H9 (cell line): ENCODE measurements at regions not wholly inside any gene's neighbourhood (a gene's known extent, or its start where the extent isn't known, plus 50 kb on each side); places are given as distances from the start of the nearest gene placed in this dataset.

Experiments
- DNase-seq: peaks from one replicate; pipeline ENCODE4 v3.0.0-alpha.2; 2017
- H2AFZ ChIP-seq: one replicate; pipeline ENCODE4 v1.6.1; 2013; ENCODE audit warnings: mild to moderate bottlenecking, low read length, control low read depth, moderate library complexity
- H2AK5ac ChIP-seq: 2 replicates; pipeline ENCODE4 v1.6.1; 2013; ENCODE audit warnings: low read length, control low read depth, mixed read lengths; ENCODE audit not compliant: insufficient read length
- H2BK120ac ChIP-seq: one replicate; pipeline ENCODE4 v1.6.1; 2013; ENCODE audit warnings: low read depth, mild to moderate bottlenecking, low read length, control low read depth, inconsistent platforms; ENCODE audit not compliant: poor library complexity, severe bottlenecking
- H2BK12ac ChIP-seq: 2 replicates; pipeline ENCODE4 v1.6.1; 2013; ENCODE audit warnings: low read length, control low read depth, mixed read lengths, low read depth; ENCODE audit not compliant: insufficient read length
- H2BK15ac ChIP-seq: 2 replicates; pipeline ENCODE4 v1.6.1; 2013; ENCODE audit warnings: low read depth, low read length, control low read depth
- H2BK20ac ChIP-seq: one replicate; pipeline ENCODE4 v1.6.1; 2013; ENCODE audit warnings: low read depth, mild to moderate bottlenecking, low read length, control low read depth, inconsistent platforms; ENCODE audit not compliant: poor library complexity, severe bottlenecking
- H2BK5ac ChIP-seq: 2 replicates; pipeline ENCODE4 v1.6.1; 2013; ENCODE audit warnings: low read length, control low read depth, mixed read lengths; ENCODE audit not compliant: insufficient read length
- H3K14ac ChIP-seq: 2 replicates; pipeline ENCODE4 v1.6.1; 2013; ENCODE audit warnings: low read length, control low read depth; ENCODE audit not compliant: insufficient read depth
- H3K18ac ChIP-seq: 2 replicates; pipeline ENCODE4 v1.6.1; 2013; ENCODE audit warnings: low read depth, mild to moderate bottlenecking, mixed read lengths, low read length, control low read depth; ENCODE audit not compliant: insufficient read length
- H3K23ac ChIP-seq: 2 replicates; pipeline ENCODE4 v1.6.1; 2013; ENCODE audit warnings: low read length, control low read depth, mixed read lengths, low read depth; ENCODE audit not compliant: insufficient read length
- H3K23me2 ChIP-seq: 2 replicates; pipeline ENCODE4 v1.6.1; 2013; ENCODE audit warnings: low read depth, mild to moderate bottlenecking, mixed read lengths, low read length, control low read depth; ENCODE audit not compliant: insufficient read length, poor library complexity, severe bottlenecking
- H3K27ac ChIP-seq: 2 replicates; pipeline ENCODE4 v1.5.1; 2013; ENCODE audit warnings: low read length, control low read depth, mixed read lengths, low read depth; ENCODE audit not compliant: insufficient read length
- H3K27me3 ChIP-seq: 2 replicates; pipeline ENCODE4 v1.6.1; 2013; ENCODE audit warnings: low read length, control low read depth, inconsistent platforms; ENCODE audit not compliant: insufficient read depth
- H3K4ac ChIP-seq: 2 replicates; pipeline ENCODE4 v1.6.1; 2013; ENCODE audit warnings: low read depth, mild to moderate bottlenecking, control low read depth, inconsistent platforms, low read length, moderate library complexity
- H3K4me1 ChIP-seq: 2 replicates; pipeline ENCODE4 v1.6.1; 2013; ENCODE audit warnings: low read length, control low read depth, inconsistent platforms; ENCODE audit not compliant: insufficient read depth
- H3K4me2 ChIP-seq: 2 replicates; pipeline ENCODE4 v1.6.1; 2013; ENCODE audit warnings: low read length, control low read depth, mixed read lengths; ENCODE audit not compliant: insufficient read length, insufficient read depth
- H3K56ac ChIP-seq: 2 replicates; pipeline ENCODE4 v1.6.1; 2013; ENCODE audit warnings: low read depth, mild to moderate bottlenecking, mixed read lengths, low read length, control low read depth; ENCODE audit not compliant: insufficient read length
- H3K79me1 ChIP-seq: 2 replicates; pipeline ENCODE4 v1.6.1; 2013; ENCODE audit warnings: low read depth, mild to moderate bottlenecking, moderate library complexity, low read length, control low read depth, inconsistent platforms; ENCODE audit not compliant: insufficient read depth, poor library complexity, severe bottlenecking
- H3K79me2 ChIP-seq: 2 replicates; pipeline ENCODE4 v1.6.1; 2013; ENCODE audit warnings: low read length, control low read depth, inconsistent platforms; ENCODE audit not compliant: insufficient read depth
- H3K9ac ChIP-seq: 2 replicates; pipeline ENCODE4 v1.6.1; 2013; ENCODE audit warnings: low read length, control low read depth, mixed read lengths; ENCODE audit not compliant: insufficient read length; ENCODE audit errors: extremely low read depth
- H3K9me3 ChIP-seq: one replicate; pipeline ENCODE4 v1.6.1; 2013; ENCODE audit warnings: low read depth, low read length, inconsistent platforms; ENCODE audit not compliant: control insufficient read depth
- H3T11ph ChIP-seq: one replicate; pipeline ENCODE4 v1.6.1; 2013; ENCODE audit warnings: mild to moderate bottlenecking, low read length, control low read depth, inconsistent platforms
- H4K20me1 ChIP-seq: one replicate; pipeline ENCODE4 v1.6.1; 2013; ENCODE audit not compliant: control insufficient read depth, insufficient read length, insufficient read depth
- H4K5ac ChIP-seq: 2 replicates; pipeline ENCODE4 v1.6.1; 2013; ENCODE audit warnings: low read depth, mild to moderate bottlenecking, mixed read lengths, low read length, control low read depth; ENCODE audit not compliant: insufficient read length
- H4K8ac ChIP-seq: replicated peaks from 2 replicates; pipeline ENCODE4 v1.6.1; 2013; ENCODE audit warnings: low read length, control low read depth, mixed read lengths, low read depth; ENCODE audit not compliant: insufficient read length
- H4K91ac ChIP-seq: 2 replicates; pipeline ENCODE4 v1.6.1; 2013; ENCODE audit warnings: low read depth, mild to moderate bottlenecking, moderate library complexity, mixed read lengths, low read length, control low read depth; ENCODE audit not compliant: insufficient read length
- H3K27ac Mint-ChIP-seq, 3 experiments: 2 replicates in 2 of 3; 3 replicates in 1 of 3; pipeline ENCODE4 v1.8.0; 2020 to 2021; ENCODE audit warnings: mixed read lengths in 3 of 3, mild to moderate bottlenecking in 1 of 3, moderate library complexity in 1 of 3
- H3K27me3 Mint-ChIP-seq: 2 replicates; pipeline ENCODE4 v1.8.0; 2021; ENCODE audit warnings: low read depth, mild to moderate bottlenecking, moderate library complexity, mixed read lengths
- H3K36me3 Mint-ChIP-seq, 3 experiments: 2 replicates in 2 of 3; 3 replicates in 1 of 3; pipeline ENCODE4 v1.8.0; 2020 to 2021; ENCODE audit warnings: low read depth in 3 of 3, mixed read lengths in 3 of 3; ENCODE audit not compliant: insufficient read depth in 1 of 3
- H3K4me1 Mint-ChIP-seq, 2 experiments: 2 replicates each; pipeline ENCODE4 v1.8.0; 2020; ENCODE audit warnings: mixed read lengths in 2 of 2
- H3K4me3 Mint-ChIP-seq, 2 experiments: 2 replicates in 1 of 2; 3 replicates in 1 of 2; pipeline ENCODE4 v1.8.0; 2020 to 2021; ENCODE audit warnings: mild to moderate bottlenecking in 2 of 2, mixed read lengths in 2 of 2, moderate library complexity in 1 of 2
- H3K9me3 Mint-ChIP-seq, 2 experiments: 2 replicates in 1 of 2; 3 replicates in 1 of 2; pipeline ENCODE4 v1.8.0; 2020; ENCODE audit warnings: mild to moderate bottlenecking in 2 of 2, mixed read lengths in 2 of 2, moderate library complexity in 1 of 2
- WGBS: extraction: QIAGEN DNeasy Blood & Tissue Kit; methylation state at CpG from one replicate; pipeline ENCODE4 v1.1.7; 2013; ENCODE audit warnings: missing lambda C conversion rate, low lambda C conversion rate, mixed read lengths; ENCODE audit not compliant: insufficient read length; ENCODE audit errors: extremely low coverage; 5-methylcytosine and 5-hydroxymethylcytosine counted together
- TF ChIP-seq, protein P1 (sequence below): fragments of 200-600 bp; sonication (generic); conservative IDR thresholded peaks from 3 replicates; pipeline ENCODE4 v1.8.0; 2021; ENCODE audit warnings: antibody characterized with exemption, mild to moderate bottlenecking

DNA sequence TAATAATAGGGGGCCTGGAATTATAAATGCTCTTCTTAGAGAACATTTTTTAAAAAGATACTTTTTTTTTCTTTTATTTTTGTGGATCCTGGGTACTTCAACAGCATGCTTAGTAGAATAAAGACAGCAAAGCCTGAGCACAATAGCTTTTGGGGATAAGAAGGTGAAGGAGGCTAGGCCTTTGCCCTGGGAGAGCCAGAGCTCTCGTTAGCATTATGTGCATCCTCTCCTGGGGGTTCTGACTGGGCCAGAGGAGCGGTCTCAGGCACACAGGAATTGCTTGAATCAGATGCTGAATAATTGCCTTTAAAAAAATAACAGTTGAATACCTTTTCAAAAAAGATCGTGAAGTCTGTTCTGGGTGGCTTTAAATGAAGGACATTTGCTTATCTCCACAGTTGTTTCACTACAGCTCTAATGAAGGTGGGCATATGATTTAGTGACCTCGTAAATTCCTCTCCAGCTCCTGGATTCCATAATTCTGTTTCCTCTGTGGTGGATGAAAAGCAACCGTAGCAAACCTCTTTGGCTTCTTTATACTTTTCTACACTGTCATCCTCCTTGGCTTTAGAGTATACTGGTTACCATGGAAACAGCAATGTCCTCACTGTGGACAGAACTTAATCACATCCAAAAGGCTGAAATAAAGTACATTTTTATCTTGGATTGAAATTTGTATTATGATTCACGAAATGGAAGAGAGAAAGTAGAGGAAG, 133.8 kb downstream of the MAIP1 start:
- Histone ChIP-seq H2AK5ac (no peak overlapping the region), H3K4me1 (peaks cover 11% of the 10 kb centered on the region; the same call in 1 of the 2 replicates), H3K9ac (no peak overlapping the region), H4K5ac (no peak overlapping the region), H3K4me2 (no peak overlapping the region), H4K20me1 (no peaks in the 10 kb centered on the region), H3K79me2 (no peaks in the 10 kb centered on the region), H3K23me2 (no peaks in the 10 kb centered on the region), H3K27ac (no peak overlapping the region), H2BK15ac (no peak overlapping the region), H3K56ac (no peak overlapping the region), H3K27me3 (no peaks in the 10 kb centered on the region), H3K14ac (no peak overlapping the region), H3K23ac (no peak overlapping the region), H2BK12ac (no peak overlapping the region), H3K4ac (no peak overlapping the region), H4K91ac (no peak overlapping the region), H2BK20ac (no peak overlapping the region), H3T11ph (no peak overlapping the region), H2BK5ac (no peak overlapping the region), H3K79me1 (no peaks in the 10 kb centered on the region), H2AFZ (no peak overlapping the region), H3K9me3 (no peaks in the 10 kb centered on the region), H4K8ac (no peak overlapping the region), H3K18ac (no peak overlapping the region), H2BK120ac (no peak overlapping the region)
- peaks cover 37 to 39% of the 10 kb centered on the region in 2 experiments for H3K4me1 Mint-ChIP-seq
- no peaks in the 10 kb centered on the region; a peak in 1 of 7 replicates for H3K36me3 Mint-ChIP-seq
- peaks cover 2% of the 10 kb centered on the region; the same call in 1 of the 2 replicates for H3K27me3 Mint-ChIP-seq
- no CpG with 5 or more reads among the region's 6 CpGs for WGBS
- H3K4me3 Mint-ChIP-seq, result no peak overlapping the region; a peak in 1 of 5 replicates
- peak overlapping the region in 2 of 3 experiments; percentile 2 to 68; a peak in 1 of 7 replicates for H3K27ac Mint-ChIP-seq
- TF ChIP-seq, protein P1, sequence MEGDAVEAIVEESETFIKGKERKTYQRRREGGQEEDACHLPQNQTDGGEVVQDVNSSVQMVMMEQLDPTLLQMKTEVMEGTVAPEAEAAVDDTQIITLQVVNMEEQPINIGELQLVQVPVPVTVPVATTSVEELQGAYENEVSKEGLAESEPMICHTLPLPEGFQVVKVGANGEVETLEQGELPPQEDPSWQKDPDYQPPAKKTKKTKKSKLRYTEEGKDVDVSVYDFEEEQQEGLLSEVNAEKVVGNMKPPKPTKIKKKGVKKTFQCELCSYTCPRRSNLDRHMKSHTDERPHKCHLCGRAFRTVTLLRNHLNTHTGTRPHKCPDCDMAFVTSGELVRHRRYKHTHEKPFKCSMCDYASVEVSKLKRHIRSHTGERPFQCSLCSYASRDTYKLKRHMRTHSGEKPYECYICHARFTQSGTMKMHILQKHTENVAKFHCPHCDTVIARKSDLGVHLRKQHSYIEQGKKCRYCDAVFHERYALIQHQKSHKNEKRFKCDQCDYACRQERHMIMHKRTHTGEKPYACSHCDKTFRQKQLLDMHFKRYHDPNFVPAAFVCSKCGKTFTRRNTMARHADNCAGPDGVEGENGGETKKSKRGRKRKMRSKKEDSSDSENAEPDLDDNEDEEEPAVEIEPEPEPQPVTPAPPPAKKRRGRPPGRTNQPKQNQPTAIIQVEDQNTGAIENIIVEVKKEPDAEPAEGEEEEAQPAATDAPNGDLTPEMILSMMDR, result no peak
- no peak for DNase-seq
- H3K9me3 Mint-ChIP-seq, result no peaks in the 10 kb centered on the region; a peak in 1 of 5 replicates
